SK-N-SH (cell line): ENCODE measurements at regions not wholly inside any gene's neighbourhood (a gene's known extent, or its start where the extent isn't known, plus 50 kb on each side); places are given as distances from the start of the nearest gene placed in this dataset.

Experiments
- CTCF ChIP-seq: fragments of 200-600 bp; sonication (generic); IDR thresholded peaks from 2 replicates; pipeline ENCODE4 v1.6.1; 2017; ENCODE audit warnings: antibody characterized with exemption, mild to moderate bottlenecking, moderate library complexity
- EP300 ChIP-seq, 2 experiments: IDR thresholded peaks; 2 replicates each; pipeline versions ENCODE4 v1.4.0 to v1.6.1; 2012; ENCODE audit warnings: borderline replicate concordance in 1 of 2, low read depth in 1 of 2, low read length in 1 of 2
- MAX ChIP-seq: IDR thresholded peaks from 2 replicates; pipeline ENCODE4 v1.4.0; 2012; ENCODE audit warnings: low read depth
- PBX3 ChIP-seq: IDR thresholded peaks from 2 replicates; pipeline ENCODE4; 2012
- TAF1 ChIP-seq: IDR thresholded peaks from 2 replicates; pipeline ENCODE4 v1.6.1; 2012; ENCODE audit warnings: low read depth, mild to moderate bottlenecking, low read length, moderate library complexity, borderline replicate concordance
- ZBTB33 ChIP-seq: IDR thresholded peaks from 2 replicates; pipeline ENCODE4 v1.4.0; 2012; ENCODE audit warnings: low read depth, borderline replicate concordance

GRCh38 chr7:125495997-125496396 lies 566.4 kb upstream of the POT1 start:
- TF ChIP-seq ZBTB33 (no peak), EP300 (IDR thresholded peaks at IDR 0.05; ENCODE audit: borderline replicate concordance in 1 of 2, low read depth in 1 of 2, low read length in 1 of 2) (no peak), CTCF (no peak), TAF1 (no peak), PBX3 (no peak), MAX (no peak)
